Brain microvascular endothelial cell (primary cell): ENCODE measurements at regions not wholly inside any gene's neighbourhood (a gene's known extent, or its start where the extent isn't known, plus 50 kb on each side); places are given as distances from the start of the nearest gene placed in this dataset.

Source experiments
- DNase-seq: peaks from one replicate; pipeline ENCODE4 v3.0.0-alpha.2; 2020
- H3K27ac ChIP-seq: fragments of 250-450 bp; sonication (Bioruptor Pico); 2 replicates; pipeline ENCODE4 v1.5.1; 2020; ENCODE audit warnings: mild to moderate bottlenecking, moderate library complexity
- H3K27me3 ChIP-seq: fragments of 250-450 bp; sonication (Bioruptor Pico); replicated peaks from 2 replicates; pipeline ENCODE4 v1.5.1; 2020; ENCODE audit warnings: mild to moderate bottlenecking
- H3K36me3 ChIP-seq: fragments of 250-450 bp; sonication (Bioruptor Pico); replicated peaks from 2 replicates; pipeline ENCODE4 v1.5.1; 2020; ENCODE audit warnings: mild to moderate bottlenecking
- H3K4me3 ChIP-seq: 2 replicates; pipeline ENCODE4 v1.5.1; 2011; ENCODE audit warnings: low read depth, mild to moderate bottlenecking, control low read depth, low read length, moderate library complexity
- in situ Hi-C: cut with HindIII; loops from 2 replicates; pipeline ENCODE4 v1.10.0; 2017; ENCODE audit warnings: low sequenced_read_pairs, low pct_ligation_motif_present
- TF ChIP-seq, protein P1 (sequence below): IDR thresholded peaks from 2 replicates; pipeline ENCODE4 v1.5.1; 2011; ENCODE audit warnings: low read depth, mild to moderate bottlenecking, moderate library complexity, low read length, control low read depth, inconsistent platforms; ENCODE audit errors: missing control alignments

GRCh38 chr1:157202331-157202730 lies 64.1 kb upstream of the ETV3 start:
- H3K4me3 ChIP-seq: no peak overlapping the region
- TF ChIP-seq, protein P1, sequence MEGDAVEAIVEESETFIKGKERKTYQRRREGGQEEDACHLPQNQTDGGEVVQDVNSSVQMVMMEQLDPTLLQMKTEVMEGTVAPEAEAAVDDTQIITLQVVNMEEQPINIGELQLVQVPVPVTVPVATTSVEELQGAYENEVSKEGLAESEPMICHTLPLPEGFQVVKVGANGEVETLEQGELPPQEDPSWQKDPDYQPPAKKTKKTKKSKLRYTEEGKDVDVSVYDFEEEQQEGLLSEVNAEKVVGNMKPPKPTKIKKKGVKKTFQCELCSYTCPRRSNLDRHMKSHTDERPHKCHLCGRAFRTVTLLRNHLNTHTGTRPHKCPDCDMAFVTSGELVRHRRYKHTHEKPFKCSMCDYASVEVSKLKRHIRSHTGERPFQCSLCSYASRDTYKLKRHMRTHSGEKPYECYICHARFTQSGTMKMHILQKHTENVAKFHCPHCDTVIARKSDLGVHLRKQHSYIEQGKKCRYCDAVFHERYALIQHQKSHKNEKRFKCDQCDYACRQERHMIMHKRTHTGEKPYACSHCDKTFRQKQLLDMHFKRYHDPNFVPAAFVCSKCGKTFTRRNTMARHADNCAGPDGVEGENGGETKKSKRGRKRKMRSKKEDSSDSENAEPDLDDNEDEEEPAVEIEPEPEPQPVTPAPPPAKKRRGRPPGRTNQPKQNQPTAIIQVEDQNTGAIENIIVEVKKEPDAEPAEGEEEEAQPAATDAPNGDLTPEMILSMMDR: no peak
- DNase-seq: no peak
- H3K36me3 ChIP-seq: no peaks in the 10 kb centered on the region
- H3K27ac ChIP-seq: no peak overlapping the region
- in situ Hi-C loops: no loop called here
- H3K27me3 ChIP-seq: peaks cover 3% of the 10 kb centered on the region

- no peak for DNase-seq
- H3K36me3 ChIP-seq: no peaks in the 10 kb centered on the region
- no peak overlapping the region for H3K27ac ChIP-seq
- TF ChIP-seq, protein P1: no peak
- in situ Hi-C loops: no loop called here
- H3K27me3 ChIP-seq: peaks cover 3% of the 10 kb centered on the region
- no peak overlapping the region for H3K4me3 ChIP-seq
These were observed 63.6 kb upstream of the ETV3 start for GRCh38 chr1:157201767-157202166.

GRCh38 chr1:157200451-157200850 lies 62.3 kb upstream of the ETV3 start:
- no peak for DNase-seq
- peaks cover 15% of the 10 kb centered on the region for H3K27me3 ChIP-seq
- TF ChIP-seq, protein P1: no peak
- in situ Hi-C loops: no loop called here
- H3K36me3 ChIP-seq: no peaks in the 10 kb centered on the region
- no peak overlapping the region for H3K4me3 ChIP-seq
- no peak overlapping the region for H3K27ac ChIP-seq

DNA sequence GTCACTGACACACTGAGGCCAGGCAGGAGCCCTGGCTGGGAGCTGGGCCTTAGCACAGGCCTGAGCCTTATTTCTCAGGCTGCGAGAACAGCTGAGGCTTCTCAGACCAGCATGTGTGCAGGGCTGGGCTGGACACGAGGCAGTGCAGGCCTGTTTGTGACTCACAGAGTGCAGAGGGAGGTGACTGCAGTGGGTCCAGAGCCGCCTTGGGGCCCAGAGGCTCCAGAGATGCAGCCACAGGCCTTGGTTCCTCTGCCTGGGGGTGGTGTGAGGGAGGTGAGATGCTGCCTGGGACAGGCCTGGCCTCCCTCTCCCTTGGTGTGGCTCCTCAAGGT lies 61.2 kb upstream of the ETV3 start:
- no peak overlapping the region for H3K4me3 ChIP-seq
- no peaks in the 10 kb centered on the region for H3K36me3 ChIP-seq
- peaks cover 25% of the 10 kb centered on the region for H3K27me3 ChIP-seq
- peak; percentile 17 for DNase-seq
- TF ChIP-seq, protein P1: no peak
- H3K27ac ChIP-seq: no peak overlapping the region
- in situ Hi-C loops: no loop called here

GRCh38 chr1:157198619-157199420 lies 60.6 kb upstream of the ETV3 start:
- H3K36me3 ChIP-seq: no peaks in the 10 kb centered on the region
- in situ Hi-C loops: no loop called here
- no peak overlapping the region for H3K4me3 ChIP-seq
- no peak overlapping the region for H3K27ac ChIP-seq
- TF ChIP-seq, protein P1: no peak
- no peak for DNase-seq
- peaks cover 29% of the 10 kb centered on the region for H3K27me3 ChIP-seq
